SK-N-MC (cell line): ENCODE measurements at regions not wholly inside any gene's neighbourhood (a gene's known extent, or its start where the extent isn't known, plus 50 kb on each side); places are given as distances from the start of the nearest gene placed in this dataset.

Experiments used
- EZH2 ChIP-seq: fragments of 200-600 bp; sonication (generic); IDR thresholded peaks from one replicate; pipeline ENCODE4 v1.6.1; 2017; ENCODE audit warnings: antibody characterized with exemption
- POLR2AphosphoS5 ChIP-seq: IDR thresholded peaks from 2 replicates; pipeline ENCODE4 v1.6.1; 2012; ENCODE audit warnings: mild to moderate bottlenecking, low read depth, low read length, borderline replicate concordance

GRCh38 chr5:171724468-171725204 lies 61.0 kb upstream of the SMIM23 start:
- no peak for TF ChIP-seq EZH2
- no peak for TF ChIP-seq POLR2AphosphoS5
